ENCODE measurements at regions not wholly inside any gene's neighbourhood (a gene's known extent, or its start where the extent isn't known, plus 50 kb on each side); places are given as distances from the start of the nearest gene placed in this dataset.
"Not testable (repeated sequence)": the region's sequence is repeated elsewhere in the genome, so short reads cannot be mapped to it uniquely, and the experiment has no call there.

DNA sequence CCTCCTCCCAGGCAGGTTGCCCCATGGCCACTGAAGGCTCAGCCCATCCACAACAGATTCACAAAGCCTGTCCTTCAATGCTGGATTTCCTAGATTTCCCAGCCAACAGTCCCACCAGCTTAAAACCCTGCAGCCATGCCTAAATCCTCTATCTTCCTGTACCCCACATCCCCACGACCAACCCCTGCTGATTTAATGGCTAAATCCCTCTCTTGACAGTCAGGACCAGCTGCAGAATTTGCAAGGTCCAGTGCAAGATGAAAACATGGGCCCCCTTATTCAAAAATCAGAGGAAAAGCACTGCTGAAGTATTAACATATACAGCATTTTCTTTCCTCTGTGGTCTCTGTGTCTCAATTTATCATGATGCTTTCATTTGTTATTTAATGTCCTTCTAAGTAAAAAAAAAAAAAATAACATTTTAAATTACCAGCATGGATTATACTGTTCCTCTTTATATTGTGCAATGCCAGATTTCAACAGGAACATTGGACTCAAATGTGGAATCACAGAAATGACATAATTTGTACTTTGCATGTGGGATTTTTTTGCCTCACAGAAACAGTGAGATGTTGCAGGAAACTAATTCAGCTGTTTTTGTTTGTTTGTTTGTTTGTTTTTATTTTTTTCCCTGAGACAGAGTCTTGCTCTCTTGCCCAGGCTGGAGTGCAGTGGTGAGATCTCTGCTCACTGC, 63.0 kb upstream of the DRD5 start:
- TF ChIP-seq, protein P1, sequence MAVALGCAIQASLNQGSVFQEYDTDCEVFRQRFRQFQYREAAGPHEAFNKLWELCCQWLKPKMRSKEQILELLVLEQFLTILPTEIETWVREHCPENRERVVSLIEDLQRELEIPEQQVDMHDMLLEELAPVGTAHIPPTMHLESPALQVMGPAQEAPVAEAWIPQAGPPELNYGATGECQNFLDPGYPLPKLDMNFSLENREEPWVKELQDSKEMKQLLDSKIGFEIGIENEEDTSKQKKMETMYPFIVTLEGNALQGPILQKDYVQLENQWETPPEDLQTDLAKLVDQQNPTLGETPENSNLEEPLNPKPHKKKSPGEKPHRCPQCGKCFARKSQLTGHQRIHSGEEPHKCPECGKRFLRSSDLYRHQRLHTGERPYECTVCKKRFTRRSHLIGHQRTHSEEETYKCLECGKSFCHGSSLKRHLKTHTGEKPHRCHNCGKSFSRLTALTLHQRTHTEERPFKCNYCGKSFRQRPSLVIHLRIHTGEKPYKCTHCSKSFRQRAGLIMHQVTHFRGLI (tag by site-specific recombination; IDR thresholded peaks at IDR 0.05): not testable (repeated sequence)
- TF ChIP-seq, protein P2, sequence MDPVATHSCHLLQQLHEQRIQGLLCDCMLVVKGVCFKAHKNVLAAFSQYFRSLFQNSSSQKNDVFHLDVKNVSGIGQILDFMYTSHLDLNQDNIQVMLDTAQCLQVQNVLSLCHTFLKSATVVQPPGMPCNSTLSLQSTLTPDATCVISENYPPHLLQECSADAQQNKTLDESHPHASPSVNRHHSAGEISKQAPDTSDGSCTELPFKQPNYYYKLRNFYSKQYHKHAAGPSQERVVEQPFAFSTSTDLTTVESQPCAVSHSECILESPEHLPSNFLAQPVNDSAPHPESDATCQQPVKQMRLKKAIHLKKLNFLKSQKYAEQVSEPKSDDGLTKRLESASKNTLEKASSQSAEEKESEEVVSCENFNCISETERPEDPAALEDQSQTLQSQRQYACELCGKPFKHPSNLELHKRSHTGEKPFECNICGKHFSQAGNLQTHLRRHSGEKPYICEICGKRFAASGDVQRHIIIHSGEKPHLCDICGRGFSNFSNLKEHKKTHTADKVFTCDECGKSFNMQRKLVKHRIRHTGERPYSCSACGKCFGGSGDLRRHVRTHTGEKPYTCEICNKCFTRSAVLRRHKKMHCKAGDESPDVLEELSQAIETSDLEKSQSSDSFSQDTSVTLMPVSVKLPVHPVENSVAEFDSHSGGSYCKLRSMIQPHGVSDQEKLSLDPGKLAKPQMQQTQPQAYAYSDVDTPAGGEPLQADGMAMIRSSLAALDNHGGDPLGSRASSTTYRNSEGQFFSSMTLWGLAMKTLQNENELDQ (tag by site-specific recombination; IDR thresholded peaks at IDR 0.05; ENCODE audit: low read depth): not testable (repeated sequence)
- TF ChIP-seq, protein P3, sequence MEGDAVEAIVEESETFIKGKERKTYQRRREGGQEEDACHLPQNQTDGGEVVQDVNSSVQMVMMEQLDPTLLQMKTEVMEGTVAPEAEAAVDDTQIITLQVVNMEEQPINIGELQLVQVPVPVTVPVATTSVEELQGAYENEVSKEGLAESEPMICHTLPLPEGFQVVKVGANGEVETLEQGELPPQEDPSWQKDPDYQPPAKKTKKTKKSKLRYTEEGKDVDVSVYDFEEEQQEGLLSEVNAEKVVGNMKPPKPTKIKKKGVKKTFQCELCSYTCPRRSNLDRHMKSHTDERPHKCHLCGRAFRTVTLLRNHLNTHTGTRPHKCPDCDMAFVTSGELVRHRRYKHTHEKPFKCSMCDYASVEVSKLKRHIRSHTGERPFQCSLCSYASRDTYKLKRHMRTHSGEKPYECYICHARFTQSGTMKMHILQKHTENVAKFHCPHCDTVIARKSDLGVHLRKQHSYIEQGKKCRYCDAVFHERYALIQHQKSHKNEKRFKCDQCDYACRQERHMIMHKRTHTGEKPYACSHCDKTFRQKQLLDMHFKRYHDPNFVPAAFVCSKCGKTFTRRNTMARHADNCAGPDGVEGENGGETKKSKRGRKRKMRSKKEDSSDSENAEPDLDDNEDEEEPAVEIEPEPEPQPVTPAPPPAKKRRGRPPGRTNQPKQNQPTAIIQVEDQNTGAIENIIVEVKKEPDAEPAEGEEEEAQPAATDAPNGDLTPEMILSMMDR (tag by site-specific recombination; IDR thresholded peaks at IDR 0.05): not testable (repeated sequence)
- not testable (repeated sequence) for TF ChIP-seq ZNF114 (tag by site-specific recombination; IDR thresholded peaks at IDR 0.05); BCL11A (tag by site-specific recombination; IDR thresholded peaks at IDR 0.05; ENCODE audit: low read depth); ZNF501 (tag by site-specific recombination; IDR thresholded peaks at IDR 0.05)
- TF ChIP-seq, protein P4, sequence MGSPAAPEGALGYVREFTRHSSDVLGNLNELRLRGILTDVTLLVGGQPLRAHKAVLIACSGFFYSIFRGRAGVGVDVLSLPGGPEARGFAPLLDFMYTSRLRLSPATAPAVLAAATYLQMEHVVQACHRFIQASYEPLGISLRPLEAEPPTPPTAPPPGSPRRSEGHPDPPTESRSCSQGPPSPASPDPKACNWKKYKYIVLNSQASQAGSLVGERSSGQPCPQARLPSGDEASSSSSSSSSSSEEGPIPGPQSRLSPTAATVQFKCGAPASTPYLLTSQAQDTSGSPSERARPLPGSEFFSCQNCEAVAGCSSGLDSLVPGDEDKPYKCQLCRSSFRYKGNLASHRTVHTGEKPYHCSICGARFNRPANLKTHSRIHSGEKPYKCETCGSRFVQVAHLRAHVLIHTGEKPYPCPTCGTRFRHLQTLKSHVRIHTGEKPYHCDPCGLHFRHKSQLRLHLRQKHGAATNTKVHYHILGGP (tag by site-specific recombination; IDR thresholded peaks at IDR 0.05): not testable (repeated sequence)
- TF ChIP-seq, protein P5, sequence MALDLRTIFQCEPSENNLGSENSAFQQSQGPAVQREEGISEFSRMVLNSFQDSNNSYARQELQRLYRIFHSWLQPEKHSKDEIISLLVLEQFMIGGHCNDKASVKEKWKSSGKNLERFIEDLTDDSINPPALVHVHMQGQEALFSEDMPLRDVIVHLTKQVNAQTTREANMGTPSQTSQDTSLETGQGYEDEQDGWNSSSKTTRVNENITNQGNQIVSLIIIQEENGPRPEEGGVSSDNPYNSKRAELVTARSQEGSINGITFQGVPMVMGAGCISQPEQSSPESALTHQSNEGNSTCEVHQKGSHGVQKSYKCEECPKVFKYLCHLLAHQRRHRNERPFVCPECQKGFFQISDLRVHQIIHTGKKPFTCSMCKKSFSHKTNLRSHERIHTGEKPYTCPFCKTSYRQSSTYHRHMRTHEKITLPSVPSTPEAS (tag by site-specific recombination; IDR thresholded peaks at IDR 0.05): not testable (repeated sequence)

Measured in HEK293 (cell line).